ENCODE measurements at regions not wholly inside any gene's neighbourhood (a gene's known extent, or its start where the extent isn't known, plus 50 kb on each side); places are given as distances from the start of the nearest gene placed in this dataset.
"Not testable (repeated sequence)": the region's sequence is repeated elsewhere in the genome, so short reads cannot be mapped to it uniquely, and the experiment has no call there.

GRCh38 chr7:12043457-12043856 is 167.6 kb upstream of the TMEM106B start:
- TF ChIP-seq, protein P1, sequence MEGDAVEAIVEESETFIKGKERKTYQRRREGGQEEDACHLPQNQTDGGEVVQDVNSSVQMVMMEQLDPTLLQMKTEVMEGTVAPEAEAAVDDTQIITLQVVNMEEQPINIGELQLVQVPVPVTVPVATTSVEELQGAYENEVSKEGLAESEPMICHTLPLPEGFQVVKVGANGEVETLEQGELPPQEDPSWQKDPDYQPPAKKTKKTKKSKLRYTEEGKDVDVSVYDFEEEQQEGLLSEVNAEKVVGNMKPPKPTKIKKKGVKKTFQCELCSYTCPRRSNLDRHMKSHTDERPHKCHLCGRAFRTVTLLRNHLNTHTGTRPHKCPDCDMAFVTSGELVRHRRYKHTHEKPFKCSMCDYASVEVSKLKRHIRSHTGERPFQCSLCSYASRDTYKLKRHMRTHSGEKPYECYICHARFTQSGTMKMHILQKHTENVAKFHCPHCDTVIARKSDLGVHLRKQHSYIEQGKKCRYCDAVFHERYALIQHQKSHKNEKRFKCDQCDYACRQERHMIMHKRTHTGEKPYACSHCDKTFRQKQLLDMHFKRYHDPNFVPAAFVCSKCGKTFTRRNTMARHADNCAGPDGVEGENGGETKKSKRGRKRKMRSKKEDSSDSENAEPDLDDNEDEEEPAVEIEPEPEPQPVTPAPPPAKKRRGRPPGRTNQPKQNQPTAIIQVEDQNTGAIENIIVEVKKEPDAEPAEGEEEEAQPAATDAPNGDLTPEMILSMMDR (conservative IDR thresholded peaks at IDR 0.05; ENCODE audit: low read depth, low read length) = not testable (repeated sequence)
- not testable (repeated sequence) for TF ChIP-seq BHLHE40 (IDR thresholded peaks at IDR 0.05; ENCODE audit: low read depth, low read length); MAZ (IDR thresholded peaks at IDR 0.05; ENCODE audit: borderline replicate concordance, low read depth, low read length); POLR2A (IDR thresholded peaks at IDR 0.05; ENCODE audit: low read depth, low read length)
- TF ChIP-seq, protein P2, sequence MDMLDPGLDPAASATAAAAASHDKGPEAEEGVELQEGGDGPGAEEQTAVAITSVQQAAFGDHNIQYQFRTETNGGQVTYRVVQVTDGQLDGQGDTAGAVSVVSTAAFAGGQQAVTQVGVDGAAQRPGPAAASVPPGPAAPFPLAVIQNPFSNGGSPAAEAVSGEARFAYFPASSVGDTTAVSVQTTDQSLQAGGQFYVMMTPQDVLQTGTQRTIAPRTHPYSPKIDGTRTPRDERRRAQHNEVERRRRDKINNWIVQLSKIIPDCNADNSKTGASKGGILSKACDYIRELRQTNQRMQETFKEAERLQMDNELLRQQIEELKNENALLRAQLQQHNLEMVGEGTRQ (IDR thresholded peaks at IDR 0.05; ENCODE audit: low read depth, low read length) = not testable (repeated sequence)
